ENCODE measurements at regions not wholly inside any gene's neighbourhood (a gene's known extent, or its start where the extent isn't known, plus 50 kb on each side); places are given as distances from the start of the nearest gene placed in this dataset.

- TF ChIP-seq CTCF (IDR thresholded peaks at IDR 0.05 in 4 of 5, conservative IDR thresholded peaks at IDR 0.05 in 1 of 5), result no peak
- no peak for TF ChIP-seq POLR2A (IDR thresholded peaks at IDR 0.05)
These were observed 2614.2 kb downstream of the PCDH7 start for GRCh38 chr4:33334416-33334815.
